ENCODE measurements at regions not wholly inside any gene's neighbourhood (a gene's known extent, or its start where the extent isn't known, plus 50 kb on each side); places are given as distances from the start of the nearest gene placed in this dataset.

- in situ Hi-C loops (cut with HindIII; ENCODE audit: extremely low pct_ligation_motif_present, low pct_unique_long_range_greater_than_20kb), result no loop called here
- Histone ChIP-seq H3K27ac (ENCODE audit: extremely low read length, insufficient read depth, low read length) (no peak overlapping the region), H3K4me1 (ENCODE audit: insufficient read depth, low read length) (no peaks in the 10 kb centered on the region), H3K36me3 (replicated peaks in 1 of 2; ENCODE audit: control insufficient read depth in 1 of 2, insufficient read depth in 2 of 2, low read length in 2 of 2) (no peaks in the 10 kb centered on the region), H4K20me1 (ENCODE audit: insufficient read depth, low read length) (no peaks in the 10 kb centered on the region), H3K9me3 (ENCODE audit: low read length) (no peaks in the 10 kb centered on the region), H3K79me2 (ENCODE audit: insufficient read depth, low read length) (no peaks in the 10 kb centered on the region), H3K27me3 (ENCODE audit: control insufficient read depth in 1 of 2, insufficient read depth in 2 of 2, low read length in 2 of 2) (no peaks in the 10 kb centered on the region), H3K4me3 (replicated peaks in 1 of 3; ENCODE audit: insufficient read depth in 1 of 3, low read depth in 2 of 3, low read length in 3 of 3) (no peak overlapping the region), H3K9ac (ENCODE audit: insufficient read depth, low read depth, low read length) (no peak overlapping the region), H2AFZ (ENCODE audit: low read length) (no peak overlapping the region), H3K4me2 (ENCODE audit: low read depth, low read length) (no peak overlapping the region)
- ChIA-PET POLR2A (no interaction called here), CTCF (ENCODE audit: low intra/inter-chr PET ratio, low total read pairs) (no interaction called here)
- WGBS (ENCODE audit: low lambda C conversion rate), result 0% methylated on average over 2 of the region's 2 CpGs
- FAIRE-seq (no peak), ATAC-seq (no peak), DNase-seq (ENCODE audit: low spot score) (no peak)
- intact Hi-C loops (cut with micrococcal nuclease; ENCODE audit: unreplicated experiment), result no loop called here
- no TSS peak for BruUV-seq (replicated peaks)
- TF ChIP-seq, protein P1, sequence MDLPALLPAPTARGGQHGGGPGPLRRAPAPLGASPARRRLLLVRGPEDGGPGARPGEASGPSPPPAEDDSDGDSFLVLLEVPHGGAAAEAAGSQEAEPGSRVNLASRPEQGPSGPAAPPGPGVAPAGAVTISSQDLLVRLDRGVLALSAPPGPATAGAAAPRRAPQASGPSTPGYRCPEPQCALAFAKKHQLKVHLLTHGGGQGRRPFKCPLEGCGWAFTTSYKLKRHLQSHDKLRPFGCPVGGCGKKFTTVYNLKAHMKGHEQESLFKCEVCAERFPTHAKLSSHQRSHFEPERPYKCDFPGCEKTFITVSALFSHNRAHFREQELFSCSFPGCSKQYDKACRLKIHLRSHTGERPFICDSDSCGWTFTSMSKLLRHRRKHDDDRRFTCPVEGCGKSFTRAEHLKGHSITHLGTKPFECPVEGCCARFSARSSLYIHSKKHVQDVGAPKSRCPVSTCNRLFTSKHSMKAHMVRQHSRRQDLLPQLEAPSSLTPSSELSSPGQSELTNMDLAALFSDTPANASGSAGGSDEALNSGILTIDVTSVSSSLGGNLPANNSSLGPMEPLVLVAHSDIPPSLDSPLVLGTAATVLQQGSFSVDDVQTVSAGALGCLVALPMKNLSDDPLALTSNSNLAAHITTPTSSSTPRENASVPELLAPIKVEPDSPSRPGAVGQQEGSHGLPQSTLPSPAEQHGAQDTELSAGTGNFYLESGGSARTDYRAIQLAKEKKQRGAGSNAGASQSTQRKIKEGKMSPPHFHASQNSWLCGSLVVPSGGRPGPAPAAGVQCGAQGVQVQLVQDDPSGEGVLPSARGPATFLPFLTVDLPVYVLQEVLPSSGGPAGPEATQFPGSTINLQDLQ (CRISPR knock-in tag; IDR thresholded peaks at IDR 0.05), result no peak
- TF ChIP-seq ZNF275 (CRISPR knock-in tag; IDR thresholded peaks at IDR 0.05; ENCODE audit: borderline replicate concordance) (no peak), SSRP1 (CRISPR knock-in tag; IDR thresholded peaks at IDR 0.05) (no peak), ZNF256 (CRISPR knock-in tag; conservative IDR thresholded peaks at IDR 0.05) (no peak), MAFK (conservative IDR thresholded peaks at IDR 0.05 in 1 of 2, IDR thresholded peaks at IDR 0.05 in 1 of 2; ENCODE audit: low read length in 2 of 2) (no peak), SKI (IDR thresholded peaks at IDR 0.05; ENCODE audit: partially characterized antibody) (no peak), ZNF274 (CRISPR knock-in tag; IDR thresholded peaks at IDR 0.05) (no peak), PAWR (CRISPR knock-in tag; IDR thresholded peaks at IDR 0.05; ENCODE audit: borderline replicate concordance) (no peak), ZNF605 (CRISPR knock-in tag; IDR thresholded peaks at IDR 0.05) (no peak), TAF15 (IDR thresholded peaks at IDR 0.05; ENCODE audit: low read depth, low read length, poor library complexity, severe bottlenecking) (no peak), ZNF235 (CRISPR knock-in tag; IDR thresholded peaks at IDR 0.05; ENCODE audit: borderline replicate concordance) (no peak)
- TF ChIP-seq, protein P2, sequence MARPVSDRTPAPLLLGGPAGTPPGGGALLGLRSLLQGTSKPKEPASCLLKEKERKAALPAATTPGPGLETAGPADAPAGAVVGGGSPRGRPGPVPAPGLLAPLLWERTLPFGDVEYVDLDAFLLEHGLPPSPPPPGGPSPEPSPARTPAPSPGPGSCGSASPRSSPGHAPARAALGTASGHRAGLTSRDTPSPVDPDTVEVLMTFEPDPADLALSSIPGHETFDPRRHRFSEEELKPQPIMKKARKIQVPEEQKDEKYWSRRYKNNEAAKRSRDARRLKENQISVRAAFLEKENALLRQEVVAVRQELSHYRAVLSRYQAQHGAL (CRISPR knock-in tag; IDR thresholded peaks at IDR 0.05; ENCODE audit: not compliant biosample characterization), result no peak
- TF ChIP-seq, protein P3, sequence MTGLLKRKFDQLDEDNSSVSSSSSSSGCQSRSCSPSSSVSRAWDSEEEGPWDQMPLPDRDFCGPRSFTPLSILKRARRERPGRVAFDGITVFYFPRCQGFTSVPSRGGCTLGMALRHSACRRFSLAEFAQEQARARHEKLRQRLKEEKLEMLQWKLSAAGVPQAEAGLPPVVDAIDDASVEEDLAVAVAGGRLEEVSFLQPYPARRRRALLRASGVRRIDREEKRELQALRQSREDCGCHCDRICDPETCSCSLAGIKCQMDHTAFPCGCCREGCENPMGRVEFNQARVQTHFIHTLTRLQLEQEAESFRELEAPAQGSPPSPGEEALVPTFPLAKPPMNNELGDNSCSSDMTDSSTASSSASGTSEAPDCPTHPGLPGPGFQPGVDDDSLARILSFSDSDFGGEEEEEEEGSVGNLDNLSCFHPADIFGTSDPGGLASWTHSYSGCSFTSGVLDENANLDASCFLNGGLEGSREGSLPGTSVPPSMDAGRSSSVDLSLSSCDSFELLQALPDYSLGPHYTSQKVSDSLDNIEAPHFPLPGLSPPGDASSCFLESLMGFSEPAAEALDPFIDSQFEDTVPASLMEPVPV (CRISPR knock-in tag; IDR thresholded peaks at IDR 0.05), result no peak
- TF ChIP-seq, protein P4, sequence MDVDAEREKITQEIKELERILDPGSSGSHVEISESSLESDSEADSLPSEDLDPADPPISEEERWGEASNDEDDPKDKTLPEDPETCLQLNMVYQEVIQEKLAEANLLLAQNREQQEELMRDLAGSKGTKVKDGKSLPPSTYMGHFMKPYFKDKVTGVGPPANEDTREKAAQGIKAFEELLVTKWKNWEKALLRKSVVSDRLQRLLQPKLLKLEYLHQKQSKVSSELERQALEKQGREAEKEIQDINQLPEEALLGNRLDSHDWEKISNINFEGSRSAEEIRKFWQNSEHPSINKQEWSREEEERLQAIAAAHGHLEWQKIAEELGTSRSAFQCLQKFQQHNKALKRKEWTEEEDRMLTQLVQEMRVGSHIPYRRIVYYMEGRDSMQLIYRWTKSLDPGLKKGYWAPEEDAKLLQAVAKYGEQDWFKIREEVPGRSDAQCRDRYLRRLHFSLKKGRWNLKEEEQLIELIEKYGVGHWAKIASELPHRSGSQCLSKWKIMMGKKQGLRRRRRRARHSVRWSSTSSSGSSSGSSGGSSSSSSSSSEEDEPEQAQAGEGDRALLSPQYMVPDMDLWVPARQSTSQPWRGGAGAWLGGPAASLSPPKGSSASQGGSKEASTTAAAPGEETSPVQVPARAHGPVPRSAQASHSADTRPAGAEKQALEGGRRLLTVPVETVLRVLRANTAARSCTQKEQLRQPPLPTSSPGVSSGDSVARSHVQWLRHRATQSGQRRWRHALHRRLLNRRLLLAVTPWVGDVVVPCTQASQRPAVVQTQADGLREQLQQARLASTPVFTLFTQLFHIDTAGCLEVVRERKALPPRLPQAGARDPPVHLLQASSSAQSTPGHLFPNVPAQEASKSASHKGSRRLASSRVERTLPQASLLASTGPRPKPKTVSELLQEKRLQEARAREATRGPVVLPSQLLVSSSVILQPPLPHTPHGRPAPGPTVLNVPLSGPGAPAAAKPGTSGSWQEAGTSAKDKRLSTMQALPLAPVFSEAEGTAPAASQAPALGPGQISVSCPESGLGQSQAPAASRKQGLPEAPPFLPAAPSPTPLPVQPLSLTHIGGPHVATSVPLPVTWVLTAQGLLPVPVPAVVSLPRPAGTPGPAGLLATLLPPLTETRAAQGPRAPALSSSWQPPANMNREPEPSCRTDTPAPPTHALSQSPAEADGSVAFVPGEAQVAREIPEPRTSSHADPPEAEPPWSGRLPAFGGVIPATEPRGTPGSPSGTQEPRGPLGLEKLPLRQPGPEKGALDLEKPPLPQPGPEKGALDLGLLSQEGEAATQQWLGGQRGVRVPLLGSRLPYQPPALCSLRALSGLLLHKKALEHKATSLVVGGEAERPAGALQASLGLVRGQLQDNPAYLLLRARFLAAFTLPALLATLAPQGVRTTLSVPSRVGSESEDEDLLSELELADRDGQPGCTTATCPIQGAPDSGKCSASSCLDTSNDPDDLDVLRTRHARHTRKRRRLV (CRISPR knock-in tag; IDR thresholded peaks at IDR 0.05), result no peak
These were observed 95.7 kb upstream of the DOCK10 start for GRCh38 chr2:225137971-225138370.
